ENCODE measurements at regions not wholly inside any gene's neighbourhood (a gene's known extent, or its start where the extent isn't known, plus 50 kb on each side); places are given as distances from the start of the nearest gene placed in this dataset.

GRCh38 chr2:18487106-18487913 lies 73.1 kb downstream of the RDH14 start:
- TF ChIP-seq, protein P1, sequence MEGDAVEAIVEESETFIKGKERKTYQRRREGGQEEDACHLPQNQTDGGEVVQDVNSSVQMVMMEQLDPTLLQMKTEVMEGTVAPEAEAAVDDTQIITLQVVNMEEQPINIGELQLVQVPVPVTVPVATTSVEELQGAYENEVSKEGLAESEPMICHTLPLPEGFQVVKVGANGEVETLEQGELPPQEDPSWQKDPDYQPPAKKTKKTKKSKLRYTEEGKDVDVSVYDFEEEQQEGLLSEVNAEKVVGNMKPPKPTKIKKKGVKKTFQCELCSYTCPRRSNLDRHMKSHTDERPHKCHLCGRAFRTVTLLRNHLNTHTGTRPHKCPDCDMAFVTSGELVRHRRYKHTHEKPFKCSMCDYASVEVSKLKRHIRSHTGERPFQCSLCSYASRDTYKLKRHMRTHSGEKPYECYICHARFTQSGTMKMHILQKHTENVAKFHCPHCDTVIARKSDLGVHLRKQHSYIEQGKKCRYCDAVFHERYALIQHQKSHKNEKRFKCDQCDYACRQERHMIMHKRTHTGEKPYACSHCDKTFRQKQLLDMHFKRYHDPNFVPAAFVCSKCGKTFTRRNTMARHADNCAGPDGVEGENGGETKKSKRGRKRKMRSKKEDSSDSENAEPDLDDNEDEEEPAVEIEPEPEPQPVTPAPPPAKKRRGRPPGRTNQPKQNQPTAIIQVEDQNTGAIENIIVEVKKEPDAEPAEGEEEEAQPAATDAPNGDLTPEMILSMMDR (IDR thresholded peaks at IDR 0.05): no peak
- TF ChIP-seq POLR2A (IDR thresholded peaks at IDR 0.05): no peak
